ENCODE measurements at regions not wholly inside any gene's neighbourhood (a gene's known extent, or its start where the extent isn't known, plus 50 kb on each side); places are given as distances from the start of the nearest gene placed in this dataset.

- TF ChIP-seq ELF4 (IDR thresholded peaks at IDR 0.05): no peak
- TF ChIP-seq BHLHE40 (IDR thresholded peaks at IDR 0.05; ENCODE audit: borderline replicate concordance): no peak
- no peak for TF ChIP-seq ZNF384 (IDR thresholded peaks at IDR 0.05)
- TF ChIP-seq CTBP1 (IDR thresholded peaks at IDR 0.05; ENCODE audit: borderline replicate concordance): no peak
- no peak for TF ChIP-seq SP1 (IDR thresholded peaks at IDR 0.05)
- no peak for TF ChIP-seq L3MBTL2 (conservative IDR thresholded peaks at IDR 0.05)
- TF ChIP-seq NFRKB (IDR thresholded peaks at IDR 0.05): no peak
- no peak for TF ChIP-seq SUZ12 (IDR thresholded peaks at IDR 0.05)
- no peak for TF ChIP-seq FOXK2 (IDR thresholded peaks at IDR 0.05)
- TF ChIP-seq HDGF (IDR thresholded peaks at IDR 0.05; ENCODE audit: borderline replicate concordance): no peak
Measured at GRCh38 chr21:28445141-28445830, 547.4 kb downstream of the LTN1 start.

Data from HEK293T (cell line).